ENCODE measurements at regions not wholly inside any gene's neighbourhood (a gene's known extent, or its start where the extent isn't known, plus 50 kb on each side); places are given as distances from the start of the nearest gene placed in this dataset.
"Not testable (repeated sequence)": the region's sequence is repeated elsewhere in the genome, so short reads cannot be mapped to it uniquely, and the experiment has no call there.

DNA sequence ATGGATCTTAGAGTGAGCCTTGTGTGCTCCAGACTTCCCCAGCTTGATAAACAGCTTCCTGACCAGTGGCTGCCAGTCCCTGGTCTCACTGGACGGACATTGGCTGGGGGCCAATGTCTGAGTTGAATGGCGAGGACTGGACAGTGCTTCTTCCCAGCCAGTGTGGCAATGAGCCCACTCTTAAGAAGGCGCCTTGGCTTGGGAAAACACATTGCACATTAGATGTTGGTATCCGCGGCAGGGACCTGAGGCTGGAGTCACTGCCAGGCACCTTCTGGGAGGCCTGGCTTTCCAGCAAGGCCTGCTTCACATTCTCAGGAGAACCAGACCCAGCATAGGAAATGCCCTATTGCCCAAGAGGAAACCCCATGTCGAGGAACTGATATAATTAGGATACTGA lies 273.5 kb upstream of the PLGLB1 start:
- in situ Hi-C loops (cut with HindIII; ENCODE audit: low sequenced_read_pairs) = not testable (repeated sequence)

DNA sequence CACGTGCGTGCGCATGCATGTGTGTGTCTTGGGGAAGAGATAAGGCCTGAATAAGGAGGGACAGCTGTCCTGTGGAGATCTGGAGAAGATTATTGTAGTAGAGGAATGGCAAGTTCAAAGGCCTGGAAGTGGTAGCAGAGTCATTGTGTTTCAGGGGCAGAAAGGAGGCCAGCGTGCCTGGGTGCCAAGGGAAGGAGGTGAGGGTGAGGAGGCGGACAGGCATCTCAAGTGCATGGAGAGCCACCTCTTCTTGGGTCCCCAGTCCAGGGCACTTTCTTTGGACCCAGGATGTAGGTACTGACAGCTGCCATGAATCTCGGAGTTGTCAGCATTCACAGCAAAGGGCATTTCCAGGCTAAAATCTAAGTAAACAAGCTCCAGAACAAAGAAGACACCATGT lies 279.7 kb upstream of the PLGLB1 start:
- in situ Hi-C loops (cut with HindIII; ENCODE audit: low sequenced_read_pairs); DNase-seq (ENCODE audit: low spot score): not testable (repeated sequence)

More for the DNA sequence above, 273.5 kb upstream of the PLGLB1 start:
- peak; percentile 0 for DNase-seq (ENCODE audit: low spot score)

DNA sequence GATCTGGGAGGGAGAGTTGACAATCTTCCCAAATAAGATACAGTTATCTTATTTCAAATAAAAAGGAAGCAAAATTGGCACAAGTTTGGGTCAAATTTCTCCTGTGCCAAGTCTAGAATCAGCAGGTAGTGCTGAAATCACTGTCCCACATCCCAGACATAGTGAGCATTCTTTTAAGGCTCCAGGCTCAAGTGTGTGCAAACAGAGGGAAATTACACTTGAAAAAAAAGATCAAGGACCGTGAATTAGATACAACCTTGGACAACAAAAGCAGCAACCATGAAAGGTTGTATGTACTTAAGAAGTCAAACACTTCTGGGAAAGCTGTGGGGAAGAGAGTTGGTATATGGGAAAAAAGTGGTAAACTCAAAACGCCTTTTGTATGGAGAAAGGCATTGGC lies 280.2 kb upstream of the PLGLB1 start:
- in situ Hi-C loops (cut with HindIII; ENCODE audit: low sequenced_read_pairs); DNase-seq (ENCODE audit: low spot score): not testable (repeated sequence)

DNA sequence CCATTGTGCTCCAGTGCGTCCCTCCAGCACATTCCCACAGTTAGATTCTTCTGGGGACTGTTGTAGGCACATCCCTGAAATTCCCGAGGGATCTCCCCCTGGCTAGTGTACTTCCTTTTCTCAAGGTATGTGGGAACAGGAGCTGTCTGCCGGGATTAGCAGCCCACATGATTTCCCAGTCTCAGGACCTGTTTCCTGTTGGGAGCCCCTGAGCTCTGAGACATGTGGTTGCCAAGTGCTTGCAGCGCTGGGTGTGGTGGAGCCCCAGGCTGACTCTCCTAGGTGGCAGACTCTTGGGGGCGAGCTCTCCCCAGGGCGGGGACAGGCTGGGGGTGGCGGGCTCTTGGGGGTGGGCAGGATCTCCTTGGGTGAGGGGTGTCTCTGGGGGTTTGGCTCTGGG lies 287.0 kb upstream of the PLGLB1 start:
- in situ Hi-C loops (cut with HindIII; ENCODE audit: low sequenced_read_pairs); DNase-seq (ENCODE audit: low spot score): not testable (repeated sequence)

DNA sequence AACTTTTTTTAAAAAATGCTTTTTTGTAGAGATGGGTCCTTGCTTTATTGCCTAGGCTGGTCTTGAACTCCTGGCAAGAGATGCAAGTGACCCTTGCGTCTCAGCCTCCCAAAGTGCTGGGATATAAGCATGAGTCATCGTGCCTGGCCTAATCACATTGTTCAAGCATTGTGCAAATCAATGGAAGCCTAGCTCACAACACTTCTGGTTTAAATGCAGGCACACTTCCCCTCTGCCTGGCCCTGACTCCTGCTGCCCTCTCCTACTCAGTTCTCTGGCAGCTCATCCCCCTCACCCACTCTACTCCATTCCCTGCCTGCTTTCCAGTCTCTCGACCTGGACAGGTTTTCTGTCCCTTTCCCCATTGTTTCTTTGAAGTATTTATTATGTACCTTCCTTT lies 288.1 kb upstream of the PLGLB1 start:
- in situ Hi-C loops (cut with HindIII; ENCODE audit: low sequenced_read_pairs); DNase-seq (ENCODE audit: low spot score): not testable (repeated sequence)

DNA sequence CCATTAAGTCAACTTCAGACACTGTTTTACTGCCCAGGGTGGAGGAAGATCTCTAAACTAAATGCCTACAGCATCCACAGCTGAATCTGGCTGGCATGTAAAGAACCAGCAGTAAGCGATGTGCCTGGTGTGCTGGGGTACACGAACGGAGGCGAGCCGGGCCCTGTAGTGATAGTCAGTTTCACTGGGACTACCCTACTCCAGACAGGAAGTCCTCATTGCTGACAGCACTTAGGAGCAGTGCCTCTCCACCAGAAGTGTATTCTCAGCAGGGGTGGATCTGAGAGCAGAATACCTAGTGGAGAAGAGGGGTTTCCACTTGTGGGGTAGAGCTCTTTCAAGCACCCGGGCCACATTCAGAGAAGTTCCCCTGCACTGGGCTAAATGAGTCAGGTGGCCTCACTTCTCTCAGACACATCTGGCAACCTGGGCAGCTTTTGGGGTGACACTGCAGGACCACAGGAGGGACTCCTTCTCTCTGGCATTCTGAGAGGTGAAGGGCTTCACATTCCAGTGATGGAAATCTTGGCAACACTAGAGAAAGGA lies 290.3 kb upstream of the PLGLB1 start:
- in situ Hi-C loops (cut with HindIII; ENCODE audit: low sequenced_read_pairs); DNase-seq (ENCODE audit: low spot score): not testable (repeated sequence)

DNA sequence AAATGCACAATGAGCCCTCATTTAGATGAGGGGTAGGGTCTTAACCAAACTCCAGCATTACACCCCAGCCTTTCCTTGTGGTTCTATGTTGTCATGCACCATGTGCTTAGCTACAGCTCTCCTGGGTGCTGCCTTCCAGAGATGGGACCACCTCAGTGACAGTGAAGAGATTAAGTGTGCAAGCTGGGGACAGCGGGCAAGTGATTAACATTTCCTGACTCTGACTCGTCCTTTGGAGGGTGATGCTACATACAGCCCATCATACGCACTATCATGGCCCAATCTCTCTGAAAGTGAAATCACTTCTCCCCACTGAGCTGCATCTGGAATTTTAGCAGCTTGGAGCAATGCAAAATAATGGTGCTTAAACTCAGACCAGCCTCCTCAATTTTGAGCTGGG lies 293.0 kb upstream of the PLGLB1 start:
- in situ Hi-C loops (cut with HindIII; ENCODE audit: low sequenced_read_pairs); DNase-seq (ENCODE audit: low spot score): not testable (repeated sequence)

DNA sequence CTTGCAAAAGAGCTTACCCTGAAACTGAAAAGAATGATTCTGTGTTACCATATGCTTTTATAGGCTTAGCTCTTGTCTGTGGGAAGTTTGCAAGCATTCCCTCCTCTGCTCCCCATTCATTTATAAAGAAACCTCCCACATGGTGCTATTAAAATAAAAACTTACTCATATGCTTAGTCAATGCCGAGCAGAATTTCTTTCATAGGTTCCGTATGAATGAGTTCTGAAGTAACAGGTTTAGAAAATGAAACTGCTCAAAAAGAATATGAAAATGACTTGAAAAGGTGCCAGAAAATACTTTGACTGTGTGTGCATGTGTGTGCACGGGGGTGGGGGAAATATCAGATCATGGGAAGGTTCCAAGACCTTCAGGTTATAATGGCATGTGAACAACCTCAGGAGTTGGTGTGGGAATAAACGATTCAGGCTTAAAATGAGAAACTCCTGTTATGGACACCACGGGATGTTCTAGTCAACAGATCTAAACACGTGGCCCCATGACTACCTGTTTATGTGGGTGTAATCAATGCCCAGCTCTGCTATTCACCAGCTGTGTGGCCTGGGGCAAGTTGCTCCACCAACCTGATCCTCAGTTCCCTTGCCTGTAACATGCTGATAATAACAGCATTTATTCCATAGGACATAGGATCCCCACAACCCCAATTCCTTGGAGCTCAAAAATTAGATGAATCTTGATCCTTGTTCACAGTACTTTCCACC lies 293.7 kb upstream of the PLGLB1 start:
- DNase-seq (ENCODE audit: low spot score); in situ Hi-C loops (cut with HindIII; ENCODE audit: low sequenced_read_pairs): not testable (repeated sequence)

DNA sequence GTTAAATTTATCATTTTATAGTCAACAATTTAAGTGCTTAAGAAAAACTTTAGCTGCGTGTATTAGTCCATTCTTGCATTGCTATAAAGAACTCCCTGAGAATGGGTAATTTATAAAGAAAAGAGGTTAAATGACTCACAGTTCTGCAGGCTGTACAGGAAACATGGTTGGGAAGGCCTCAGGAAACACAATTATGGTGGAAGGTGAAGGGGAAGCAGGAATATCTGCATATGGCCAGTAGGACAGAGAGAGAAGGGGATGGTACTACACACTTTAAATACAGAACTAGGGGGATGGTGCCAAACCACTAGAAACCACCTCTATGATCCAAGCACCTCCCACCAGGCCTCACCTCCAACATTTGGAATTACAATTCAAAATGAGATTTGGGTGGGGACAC lies 295.5 kb upstream of the PLGLB1 start:
- in situ Hi-C loops (cut with HindIII; ENCODE audit: low sequenced_read_pairs); DNase-seq (ENCODE audit: low spot score): not testable (repeated sequence)

DNA sequence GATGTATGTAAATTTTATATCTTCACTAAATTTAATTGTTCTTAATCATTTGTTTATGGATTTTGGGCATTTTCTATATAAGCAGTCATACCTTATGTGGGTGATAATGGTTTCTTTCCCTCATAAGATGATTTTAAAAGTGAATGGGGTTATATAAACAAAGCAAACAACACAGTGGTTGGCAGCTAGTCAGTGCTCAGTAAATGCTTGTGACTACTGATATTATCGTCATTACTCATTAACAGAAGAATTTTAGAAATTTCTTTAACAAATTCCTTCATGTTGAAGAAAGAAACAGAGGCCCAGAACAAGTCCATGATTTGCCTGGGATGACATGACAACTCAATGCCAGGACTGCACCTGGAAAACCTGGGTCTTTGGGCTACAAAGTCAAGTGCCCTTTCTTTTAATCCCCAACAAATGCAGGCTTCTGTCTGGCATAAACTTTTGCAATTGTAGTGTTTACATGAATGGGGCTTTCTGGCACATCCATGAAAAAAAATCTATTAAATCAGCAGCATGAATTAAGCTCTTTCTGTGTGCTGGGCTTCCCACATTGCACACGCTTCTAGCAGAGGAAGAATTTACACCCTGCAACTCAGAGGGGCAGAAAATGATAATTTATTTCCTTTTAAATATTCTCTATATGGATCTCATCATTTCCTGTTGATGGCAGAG lies 297.3 kb upstream of the PLGLB1 start:
- in situ Hi-C loops (cut with HindIII; ENCODE audit: low sequenced_read_pairs); DNase-seq (ENCODE audit: low spot score): not testable (repeated sequence)

DNA sequence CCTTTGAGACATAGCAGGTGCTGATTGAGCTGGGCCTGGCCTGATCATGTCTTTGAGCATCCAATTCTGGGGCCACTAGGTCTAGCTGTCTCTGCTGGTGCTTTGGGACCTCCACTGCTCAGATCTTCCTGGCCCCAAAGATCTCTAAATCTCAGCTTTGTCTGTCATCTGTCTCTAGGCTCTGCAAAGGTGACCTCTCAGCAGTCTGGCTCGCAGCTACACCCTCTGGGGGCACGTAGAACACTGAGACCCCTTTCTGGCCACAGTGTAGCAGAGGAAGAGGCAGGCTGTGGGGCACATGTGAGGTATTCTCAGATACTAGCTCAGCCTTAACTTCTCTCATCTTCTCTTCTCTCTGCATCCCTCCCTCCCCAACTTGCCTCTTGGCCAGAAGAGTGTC lies 298.1 kb upstream of the PLGLB1 start:
- DNase-seq (ENCODE audit: low spot score); in situ Hi-C loops (cut with HindIII; ENCODE audit: low sequenced_read_pairs): not testable (repeated sequence)

DNA sequence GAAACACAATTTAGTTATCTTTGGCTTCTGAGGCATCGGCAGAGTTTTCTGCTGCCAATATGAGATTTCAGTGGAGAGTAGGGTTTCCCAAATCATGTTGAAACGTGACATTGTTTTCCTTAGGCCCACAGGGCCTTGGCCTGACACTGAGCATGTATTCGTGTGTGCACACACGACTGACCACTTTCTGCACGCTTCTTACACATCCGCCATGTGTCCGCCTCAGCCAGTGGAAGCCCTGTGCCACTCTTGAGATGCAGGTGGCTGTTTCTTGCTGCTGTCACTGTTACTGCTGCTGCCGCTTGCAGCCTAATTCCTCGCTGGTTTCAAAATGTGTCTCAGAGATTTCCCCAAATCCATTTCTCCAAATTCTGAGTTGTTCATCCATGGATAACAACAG lies 299.6 kb upstream of the PLGLB1 start:
- in situ Hi-C loops (cut with HindIII; ENCODE audit: low sequenced_read_pairs); DNase-seq (ENCODE audit: low spot score): not testable (repeated sequence)

DNA sequence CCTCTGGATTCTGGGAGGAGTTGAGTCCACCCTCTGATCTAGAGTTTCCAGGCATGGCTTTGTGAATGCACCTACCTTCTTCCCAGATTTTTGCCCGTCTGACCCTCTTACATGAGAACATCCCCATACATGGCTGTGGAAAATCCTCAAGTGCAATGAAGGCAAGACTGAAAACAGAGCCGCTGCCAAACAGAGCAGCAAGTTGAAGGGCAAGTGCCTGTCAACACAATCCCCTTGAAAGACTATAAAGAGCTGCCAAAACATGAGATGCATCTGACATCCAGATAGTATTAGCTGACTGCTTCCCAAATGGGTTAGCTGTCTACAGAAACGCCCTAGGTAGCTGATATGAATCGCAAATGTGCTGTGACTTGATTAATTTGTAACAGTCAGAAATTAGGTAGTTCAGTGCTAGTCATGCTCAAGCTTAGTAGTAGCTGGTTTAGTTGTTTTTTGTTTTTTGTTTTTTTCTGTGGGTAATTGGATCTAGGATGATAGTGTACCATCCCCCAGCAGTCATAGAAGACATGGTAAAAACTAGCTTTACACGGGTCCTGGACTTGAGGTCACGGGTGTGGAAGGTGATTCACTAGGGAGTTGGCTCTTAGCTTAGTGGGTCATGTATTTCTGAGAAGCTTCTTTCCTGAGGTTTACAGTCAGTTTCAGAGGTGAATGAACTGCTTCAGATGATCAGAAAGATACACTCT lies 302.8 kb upstream of the PLGLB1 start:
- in situ Hi-C loops (cut with HindIII; ENCODE audit: low sequenced_read_pairs); DNase-seq (ENCODE audit: low spot score): not testable (repeated sequence)

DNA sequence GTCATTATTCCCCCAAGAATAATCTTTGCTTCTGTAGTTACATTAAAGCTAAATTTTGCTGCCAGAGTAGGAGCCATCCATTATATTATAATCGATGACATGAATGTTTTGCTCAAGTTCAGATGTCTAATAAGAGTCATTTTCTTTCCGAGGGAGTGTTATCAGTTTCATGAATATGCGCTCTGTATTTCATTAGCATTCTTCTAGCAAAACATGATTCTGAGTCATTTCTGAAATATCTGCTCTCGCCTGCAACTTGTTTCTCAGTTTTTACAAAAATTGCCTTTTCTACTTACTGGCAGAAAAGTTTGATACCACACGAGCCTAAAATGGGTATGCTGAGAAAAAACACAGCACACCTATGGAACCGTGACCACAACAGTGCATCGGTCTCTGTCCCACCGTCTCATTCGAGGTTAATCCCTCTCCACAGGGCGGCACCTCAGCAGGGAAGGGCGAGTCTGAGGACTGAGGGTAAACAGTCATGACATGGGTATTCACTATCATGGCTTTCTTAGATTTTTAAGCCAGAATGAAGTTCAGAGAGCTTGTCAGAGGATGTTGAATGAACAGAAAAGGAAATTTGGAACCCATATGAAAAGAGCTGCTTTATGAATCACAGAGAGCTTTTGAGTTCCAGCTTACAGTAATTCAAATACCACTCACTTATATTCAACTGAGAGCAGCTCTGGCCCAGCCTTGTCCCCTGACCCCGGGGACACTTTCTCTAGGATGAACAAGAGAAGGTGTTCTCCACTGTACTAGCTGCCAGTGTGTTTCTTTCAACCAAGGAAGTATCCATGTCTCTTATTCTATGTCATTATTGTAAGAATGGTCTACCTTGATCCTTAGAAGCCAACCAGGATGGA lies 303.6 kb upstream of the PLGLB1 start:
- in situ Hi-C loops (cut with HindIII; ENCODE audit: low sequenced_read_pairs); DNase-seq (ENCODE audit: low spot score): not testable (repeated sequence)

DNA sequence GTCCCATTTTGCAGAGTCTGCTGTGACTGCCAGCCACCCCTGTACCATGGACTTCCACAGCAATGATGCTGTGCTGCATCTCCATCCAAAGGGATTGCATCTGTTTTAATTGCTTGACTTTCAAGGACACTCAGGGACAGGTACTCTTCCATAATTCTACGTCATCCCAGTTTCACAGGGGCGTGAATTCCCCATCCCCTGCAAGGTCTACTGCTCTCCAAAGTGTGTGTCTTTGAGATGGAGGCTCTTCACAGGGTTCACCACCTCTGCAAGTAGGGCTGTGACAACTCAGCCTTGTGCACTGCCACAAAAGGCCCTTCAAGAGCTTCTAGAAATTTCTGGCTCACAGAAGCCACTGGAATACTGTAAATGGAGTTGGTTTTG lies 304.3 kb upstream of the PLGLB1 start:
- DNase-seq (ENCODE audit: low spot score); in situ Hi-C loops (cut with HindIII; ENCODE audit: low sequenced_read_pairs): not testable (repeated sequence)

DNA sequence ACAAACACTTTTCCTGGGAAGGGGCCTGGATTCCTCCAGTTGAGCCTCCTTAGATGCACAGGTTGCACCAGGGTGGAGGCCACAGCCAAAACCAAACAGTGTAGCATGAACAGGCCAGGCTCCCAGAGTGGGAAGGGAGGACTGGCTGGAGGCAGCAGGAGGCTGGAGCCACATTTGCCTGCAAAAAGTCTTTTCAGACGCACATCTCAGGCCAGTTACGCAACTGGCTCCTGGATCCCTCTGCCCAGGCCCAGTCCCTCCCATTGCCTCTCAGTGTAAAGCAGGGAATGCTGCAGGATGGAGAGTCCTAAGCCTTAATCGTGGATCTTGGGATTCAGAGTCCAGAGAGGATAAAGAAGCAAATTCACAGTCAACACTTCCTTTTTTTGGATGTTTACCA lies 305.1 kb upstream of the PLGLB1 start:
- in situ Hi-C loops (cut with HindIII; ENCODE audit: low sequenced_read_pairs); DNase-seq (ENCODE audit: low spot score): not testable (repeated sequence)

DNA sequence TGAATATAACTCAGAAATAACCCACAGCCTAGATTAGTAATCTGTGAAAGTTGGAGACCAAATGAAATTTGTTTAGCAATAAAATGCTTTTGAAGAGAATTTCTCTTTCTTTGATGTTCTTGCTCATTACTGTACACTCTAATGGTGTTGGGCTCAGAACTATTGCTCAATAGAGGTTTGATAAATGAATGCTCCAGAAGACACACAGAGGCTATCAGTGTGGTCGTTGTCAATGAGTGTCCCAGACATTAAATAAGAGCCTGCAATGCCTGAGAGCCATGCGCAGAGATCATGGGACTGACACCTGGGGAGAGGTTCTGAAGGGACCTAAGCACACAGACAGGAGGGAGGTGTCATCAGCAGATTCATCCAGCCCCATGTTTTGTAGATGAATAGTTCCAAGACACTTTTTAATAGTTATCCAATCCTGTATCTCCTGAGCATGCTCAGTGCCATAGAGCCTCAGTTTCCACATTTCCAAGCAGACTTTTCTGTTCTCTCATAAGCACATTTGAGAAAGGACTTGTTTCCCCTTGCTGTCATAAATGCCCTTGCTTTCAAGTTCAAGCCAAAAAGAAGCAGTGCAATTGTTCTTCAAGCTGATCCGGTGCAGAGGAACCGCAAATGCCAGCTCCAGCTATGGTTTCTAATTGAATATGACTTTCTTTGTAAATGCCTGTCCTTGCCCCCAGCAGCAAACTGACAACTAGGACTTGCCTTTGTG lies 306.2 kb upstream of the PLGLB1 start:
- DNase-seq (ENCODE audit: low spot score); in situ Hi-C loops (cut with HindIII; ENCODE audit: low sequenced_read_pairs): not testable (repeated sequence)

DNA sequence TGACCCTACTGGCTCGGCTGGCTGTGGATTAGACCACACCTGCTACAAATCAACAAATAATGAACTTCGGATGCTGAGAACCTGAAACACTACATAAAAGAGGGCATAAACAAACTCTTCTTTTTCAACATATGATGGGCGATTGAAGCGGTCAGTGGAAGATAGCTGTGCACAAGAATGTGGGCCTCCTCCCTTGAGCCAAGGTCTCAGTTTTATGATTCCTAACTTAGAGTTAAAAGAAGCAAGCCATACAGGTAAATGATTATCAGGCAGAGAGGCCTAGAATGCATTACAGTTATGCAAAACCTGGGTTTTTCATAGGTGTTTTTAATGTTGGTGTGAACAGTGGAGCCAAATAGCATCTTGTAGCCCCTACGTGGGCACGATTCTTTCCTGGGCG lies 307.9 kb upstream of the PLGLB1 start:
- in situ Hi-C loops (cut with HindIII; ENCODE audit: low sequenced_read_pairs); DNase-seq (ENCODE audit: low spot score): not testable (repeated sequence)
